Kidney (tissue), 13 donors: ENCODE measurements at regions not wholly inside any gene's neighbourhood (a gene's known extent, or its start where the extent isn't known, plus 50 kb on each side); places are given as distances from the start of the nearest gene placed in this dataset.

Experiments used
- DNase-seq, 5 donors: peaks; one replicate each; pipeline ENCODE4 v3.0.0-alpha.2; 2013 to 2020
- FAIRE-seq: peaks from 2 replicates; lab custom pipeline; 2012; peaks lifted over from hg19 to GRCh38; lab: Jason Lieb, UNC
- H3K27ac ChIP-seq, 2 donors: one replicate each; pipeline ENCODE4 v1.7.0; 2013; ENCODE audit warnings: low read depth in 2 of 2, low read length in 2 of 2, inconsistent platforms in 1 of 2
- H3K27me3 ChIP-seq: one replicate; pipeline ENCODE4 v1.7.1; 2013; ENCODE audit warnings: low read length, inconsistent platforms; ENCODE audit not compliant: control insufficient read depth, insufficient read depth
- H3K36me3 ChIP-seq, 3 donors: one replicate each; pipeline versions ENCODE4 v1.7.0 to v1.7.1; 2013; ENCODE audit warnings: low read length in 3 of 3, control low read depth in 1 of 3, inconsistent platforms in 1 of 3; ENCODE audit not compliant: insufficient read depth in 3 of 3, control insufficient read depth in 2 of 3
- H3K4me1 ChIP-seq, 3 donors: one replicate each; pipeline versions ENCODE4 v1.7.0 to v1.7.1; 2013; ENCODE audit warnings: low read length in 3 of 3, inconsistent platforms in 1 of 3, low read depth in 1 of 3; ENCODE audit not compliant: control insufficient read depth in 2 of 3, insufficient read depth in 2 of 3
- H3K4me3 ChIP-seq, 3 donors: one replicate each; pipeline versions ENCODE4 v1.7.0 to v1.8.1; 2013; ENCODE audit warnings: low read length in 3 of 3, control low read depth in 1 of 3, inconsistent platforms in 1 of 3
- H3K9ac ChIP-seq, 3 donors: one replicate each; pipeline versions ENCODE4 v1.7.0 to v1.7.1; 2013; ENCODE audit warnings: low read length in 3 of 3, control low read depth in 1 of 3, inconsistent platforms in 1 of 3
- H3K9me3 ChIP-seq, 3 donors: one replicate each; pipeline versions ENCODE4 v1.7.0 to v1.7.1; 2013; ENCODE audit warnings: low read length in 3 of 3, control low read depth in 1 of 3, inconsistent platforms in 1 of 3; ENCODE audit not compliant: control insufficient read depth in 2 of 3, insufficient read depth in 1 of 3
- CTCF ChIP-seq: IDR thresholded peaks from 3 replicates; pipeline ENCODE4 v1.5.1; 2012; ENCODE audit warnings: mild to moderate bottlenecking, moderate library complexity, borderline replicate concordance; ENCODE audit not compliant: insufficient read depth; ENCODE audit errors: extremely low read depth
- intact Hi-C: fragments of 100-400 bp; cut with DNase I; formaldehyde crosslinking; loops from one replicate; pipeline ENCODE4 v1.11.1; 2022
- donor health status: control.
- donor health status: control.
- donor health status: control.
- donor health status: control.
- donor health status: control.
- donor health status: DM: yes; HTN: yes; CAD: no.
- donor health status: Normal renal cell carcinoma (clear cell type).

GRCh38 chr5:174500636-174501035 lies 223.7 kb upstream of the MSX2 start:
- Histone ChIP-seq H3K27me3 (no peaks in the 10 kb centered on the region), H3K27ac (no peak overlapping the region), H3K9ac (no peak overlapping the region), H3K4me1 (no peaks in the 10 kb centered on the region), H3K9me3 (peaks cover 0 to 3% (median 0%) of the 10 kb centered on the region in 3 donors), H3K4me3 (no peak overlapping the region), H3K36me3 (no peaks in the 10 kb centered on the region)
- no peak for TF ChIP-seq CTCF
- FAIRE-seq (no peak), DNase-seq (no peak)
- intact Hi-C loops: no loop called here

GRCh38 chr5:174501461-174502069 lies 222.8 kb upstream of the MSX2 start:
- FAIRE-seq (no peak), DNase-seq (no peak)
- no peaks in the 10 kb centered on the region for H3K36me3 ChIP-seq
- no peak overlapping the region for H3K4me3 ChIP-seq
- intact Hi-C loops: no loop called here
- H3K4me1 ChIP-seq: no peaks in the 10 kb centered on the region
- H3K9ac ChIP-seq: no peak overlapping the region
- H3K27me3 ChIP-seq: no peaks in the 10 kb centered on the region
- no peak overlapping the region for H3K27ac ChIP-seq
- no peak for TF ChIP-seq CTCF
- peaks cover 0 to 3% (median 0%) of the 10 kb centered on the region in 3 donors for H3K9me3 ChIP-seq

GRCh38 chr5:174503086-174503460 lies 221.3 kb upstream of the MSX2 start:
- intact Hi-C loops: no loop called here
- Histone ChIP-seq H3K36me3 (no peaks in the 10 kb centered on the region), H3K4me1 (no peaks in the 10 kb centered on the region), H3K9me3 (peaks cover 0 to 3% (median 0%) of the 10 kb centered on the region in 3 donors), H3K9ac (no peak overlapping the region), H3K27me3 (no peaks in the 10 kb centered on the region), H3K27ac (no peak overlapping the region), H3K4me3 (no peak overlapping the region)
- FAIRE-seq: no peak
- no peak for DNase-seq
- no peak for TF ChIP-seq CTCF
